ENCODE measurements at regions not wholly inside any gene's neighbourhood (a gene's known extent, or its start where the extent isn't known, plus 50 kb on each side); places are given as distances from the start of the nearest gene placed in this dataset.

GRCh38 chr6:163925839-163926238 is 511.3 kb downstream of the QKI start:
- H3K9me3 ChIP-seq (ENCODE audit: control insufficient read depth in 1 of 2, insufficient read depth in 1 of 2, low read depth in 1 of 2, low read length in 2 of 2): no peaks in the 10 kb centered on the region; a peak in 1 of 4 replicates
- ChIA-PET POLR2A (no interaction called here), RAD21 (ENCODE audit: low non-redundant PET in 1 of 2, low total read pairs in 2 of 2, uncharacterized antibody in 2 of 2, unreplicated experiment in 2 of 2) (no interaction called here), CTCF (no interaction called here)
- no peak for DNase-seq (ENCODE audit: low read depth, low spot score)
- no peaks in the 10 kb centered on the region for H3K79me2 ChIP-seq (ENCODE audit: insufficient read depth, low read length)
- H3K9me2 ChIP-seq (ENCODE audit: insufficient read depth): no peaks in the 10 kb centered on the region
- H3K4me2 ChIP-seq (ENCODE audit: low read length): no peak overlapping the region
- intact Hi-C loops (cut with micrococcal nuclease): no loop called here
- BruUV-seq (replicated peaks): no TSS peak
- H3K27ac ChIP-seq (ENCODE audit: low read depth, low read length): no peak overlapping the region
- no peak overlapping the region for H3K9ac ChIP-seq (ENCODE audit: low read length)
- H3K36me3 ChIP-seq (ENCODE audit: control insufficient read depth in 1 of 2, insufficient read depth in 2 of 2, low read length in 2 of 2): no peaks in the 10 kb centered on the region
- no peak overlapping the region for H3K4me3 ChIP-seq (replicated peaks in 1 of 2; ENCODE audit: low read depth in 1 of 2, low read length in 2 of 2)
- H3K4me1 ChIP-seq (ENCODE audit: control insufficient read depth in 1 of 2, insufficient read depth in 2 of 2, low read length in 2 of 2): no peaks in the 10 kb centered on the region
- no peak for TF ChIP-seq EZH2 (IDR thresholded peaks at IDR 0.05)
- TF ChIP-seq CTCF (IDR thresholded peaks at IDR 0.05 in 2 of 3, conservative IDR thresholded peaks at IDR 0.05 in 1 of 3; ENCODE audit: borderline replicate concordance in 1 of 3, insufficient read depth in 1 of 3, low read depth in 2 of 3, low read length in 2 of 3): no peak
- no peak for TF ChIP-seq POLR2AphosphoS5 (IDR thresholded peaks at IDR 0.05; ENCODE audit: low read depth, low read length)
- no peak for TF ChIP-seq ZFX (IDR thresholded peaks at IDR 0.05)
- TF ChIP-seq CEBPB (IDR thresholded peaks at IDR 0.05; ENCODE audit: low read depth): no peak
- no peaks in the 10 kb centered on the region for H4K20me1 ChIP-seq (ENCODE audit: insufficient read depth)
- H3K27me3 ChIP-seq (ENCODE audit: insufficient read depth, low read length): no peaks in the 10 kb centered on the region
- H2AFZ ChIP-seq (ENCODE audit: low read depth, low read length, poor library complexity, severe bottlenecking): no peak overlapping the region
- ATAC-seq: no peak

- H3K4me3 ChIP-seq (replicated peaks in 1 of 2; ENCODE audit: low read depth in 1 of 2, low read length in 2 of 2): no peak overlapping the region
- ATAC-seq (no peak), DNase-seq (ENCODE audit: low read depth, low spot score) (no peak)
- no peaks in the 10 kb centered on the region for H3K4me1 ChIP-seq (ENCODE audit: control insufficient read depth in 1 of 2, insufficient read depth in 2 of 2, low read length in 2 of 2)
- RAD21 ChIA-PET (ENCODE audit: low non-redundant PET in 1 of 2, low total read pairs in 2 of 2, uncharacterized antibody in 2 of 2, unreplicated experiment in 2 of 2): no interaction called here
- H3K27me3 ChIP-seq (ENCODE audit: insufficient read depth, low read length): no peaks in the 10 kb centered on the region
- no peak overlapping the region for H3K4me2 ChIP-seq (ENCODE audit: low read length)
- CTCF ChIA-PET: no interaction called here
- H3K9me3 ChIP-seq (ENCODE audit: control insufficient read depth in 1 of 2, insufficient read depth in 1 of 2, low read depth in 1 of 2, low read length in 2 of 2): no peaks in the 10 kb centered on the region
- H3K79me2 ChIP-seq (ENCODE audit: insufficient read depth, low read length): no peaks in the 10 kb centered on the region
- BruUV-seq (replicated peaks): no TSS peak
- H3K36me3 ChIP-seq (ENCODE audit: control insufficient read depth in 1 of 2, insufficient read depth in 2 of 2, low read length in 2 of 2): no peaks in the 10 kb centered on the region
- no peaks in the 10 kb centered on the region for H4K20me1 ChIP-seq (ENCODE audit: insufficient read depth)
- POLR2A ChIA-PET: no interaction called here
- no peak overlapping the region for H3K27ac ChIP-seq (ENCODE audit: low read depth, low read length)
- H3K9me2 ChIP-seq (ENCODE audit: insufficient read depth): no peaks in the 10 kb centered on the region
- no peak overlapping the region for H2AFZ ChIP-seq (ENCODE audit: low read depth, low read length, poor library complexity, severe bottlenecking)
- intact Hi-C loops (cut with micrococcal nuclease): no loop called here
- no peak overlapping the region for H3K9ac ChIP-seq (ENCODE audit: low read length)
- TF ChIP-seq SRF (IDR thresholded peaks at IDR 0.05; ENCODE audit: low read depth): no peak
- no peak for TF ChIP-seq FOSL1 (IDR thresholded peaks at IDR 0.05; ENCODE audit: low read depth)
- TF ChIP-seq CTCF (IDR thresholded peaks at IDR 0.05 in 2 of 3, conservative IDR thresholded peaks at IDR 0.05 in 1 of 3; ENCODE audit: borderline replicate concordance in 1 of 3, insufficient read depth in 1 of 3, low read depth in 2 of 3, low read length in 2 of 3): no peak
- TF ChIP-seq MAX (IDR thresholded peaks at IDR 0.05): no peak
- no peak for TF ChIP-seq ZNF274 (IDR thresholded peaks at IDR 0.05; ENCODE audit: low read depth, low read length)
- no peak for TF ChIP-seq SIN3A (IDR thresholded peaks at IDR 0.05; ENCODE audit: low read depth)
- TF ChIP-seq JUND (IDR thresholded peaks at IDR 0.05): no peak
- TF ChIP-seq EGR1 (IDR thresholded peaks at IDR 0.05; ENCODE audit: low read depth): no peak
- TF ChIP-seq POLR2A (IDR thresholded peaks at IDR 0.05; ENCODE audit: borderline replicate concordance, extremely low read depth, insufficient read depth, insufficient read length): no peak
- TF ChIP-seq ATF3 (IDR thresholded peaks at IDR 0.05): no peak
These were observed 509.3 kb downstream of the QKI start for GRCh38 chr6:163923658-163924411.
